22Rv1 (cell line): ENCODE measurements at regions not wholly inside any gene's neighbourhood (a gene's known extent, or its start where the extent isn't known, plus 50 kb on each side); places are given as distances from the start of the nearest gene placed in this dataset.

Experiments
- H3K27ac ChIP-seq: fragments of 450-650 bp; 2 replicates; pipeline ENCODE4 v1.5.1; 2017
- ZFX ChIP-seq: fragments of 450-650 bp; IDR thresholded peaks from 2 replicates; pipeline ENCODE4 v1.6.1; 2017; ENCODE audit warnings: antibody characterized with exemption, borderline replicate concordance
- TF ChIP-seq, protein P1 (sequence below): fragments of 450-650 bp; IDR thresholded peaks from 2 replicates; pipeline ENCODE4 v1.5.1; 2017; ENCODE audit warnings: mild to moderate bottlenecking

- no peak overlapping the region for H3K27ac ChIP-seq
- TF ChIP-seq, protein P1, sequence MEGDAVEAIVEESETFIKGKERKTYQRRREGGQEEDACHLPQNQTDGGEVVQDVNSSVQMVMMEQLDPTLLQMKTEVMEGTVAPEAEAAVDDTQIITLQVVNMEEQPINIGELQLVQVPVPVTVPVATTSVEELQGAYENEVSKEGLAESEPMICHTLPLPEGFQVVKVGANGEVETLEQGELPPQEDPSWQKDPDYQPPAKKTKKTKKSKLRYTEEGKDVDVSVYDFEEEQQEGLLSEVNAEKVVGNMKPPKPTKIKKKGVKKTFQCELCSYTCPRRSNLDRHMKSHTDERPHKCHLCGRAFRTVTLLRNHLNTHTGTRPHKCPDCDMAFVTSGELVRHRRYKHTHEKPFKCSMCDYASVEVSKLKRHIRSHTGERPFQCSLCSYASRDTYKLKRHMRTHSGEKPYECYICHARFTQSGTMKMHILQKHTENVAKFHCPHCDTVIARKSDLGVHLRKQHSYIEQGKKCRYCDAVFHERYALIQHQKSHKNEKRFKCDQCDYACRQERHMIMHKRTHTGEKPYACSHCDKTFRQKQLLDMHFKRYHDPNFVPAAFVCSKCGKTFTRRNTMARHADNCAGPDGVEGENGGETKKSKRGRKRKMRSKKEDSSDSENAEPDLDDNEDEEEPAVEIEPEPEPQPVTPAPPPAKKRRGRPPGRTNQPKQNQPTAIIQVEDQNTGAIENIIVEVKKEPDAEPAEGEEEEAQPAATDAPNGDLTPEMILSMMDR, result no peak
- no peak for TF ChIP-seq ZFX
These were observed 82.2 kb upstream of the NRSN1 start for GRCh38 chr6:24043848-24044247.

- TF ChIP-seq, protein P1, result no peak
- TF ChIP-seq ZFX, result no peak
These were observed 73.9 kb upstream of the NRSN1 start for GRCh38 chr6:24051942-24052589.

DNA sequence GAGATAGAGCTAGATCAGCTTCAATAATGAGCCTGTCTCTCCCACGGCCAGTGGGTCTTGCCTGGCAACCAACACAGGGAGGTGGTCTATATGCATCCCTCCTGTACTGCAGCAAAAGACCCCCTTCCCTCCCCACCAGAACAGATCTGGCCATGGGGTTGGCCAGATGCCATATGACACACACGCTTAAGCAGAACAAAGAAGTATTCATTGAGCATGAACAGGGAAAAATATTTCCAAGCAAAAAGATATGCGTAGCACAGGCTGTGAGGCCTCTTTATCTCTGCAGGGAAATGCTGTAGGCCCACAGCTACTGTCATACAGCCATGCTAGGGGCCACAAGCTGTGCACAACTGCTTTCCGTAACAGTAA, 73.4 kb upstream of the NRSN1 start:
- TF ChIP-seq ZFX, result no peak
- TF ChIP-seq, protein P1, result no peak
- no peak overlapping the region for H3K27ac ChIP-seq

More at GRCh38 chr6:24051942-24052589, 73.9 kb upstream of the NRSN1 start:
- H3K27ac ChIP-seq, result no peak overlapping the region

DNA sequence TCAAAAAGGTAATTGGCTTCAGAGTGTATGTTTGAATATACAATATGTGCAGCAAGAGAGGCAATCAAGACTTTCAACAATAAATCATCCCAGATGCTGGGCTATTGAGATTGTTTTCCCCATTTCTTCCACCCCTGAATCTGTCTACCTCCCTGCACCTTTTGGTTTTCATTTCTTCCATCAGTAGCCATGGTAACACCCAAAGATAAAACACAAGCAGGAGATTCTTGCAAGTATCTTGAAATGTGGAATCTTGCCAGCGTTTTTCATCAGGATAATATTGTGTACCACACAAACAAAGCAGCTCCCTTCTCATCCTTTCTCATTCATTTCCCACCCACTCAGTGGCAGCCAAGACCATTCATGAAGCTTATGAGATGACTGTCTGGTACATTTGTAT, 73.0 kb upstream of the NRSN1 start:
- no peak overlapping the region for H3K27ac ChIP-seq
- TF ChIP-seq ZFX, result no peak
- TF ChIP-seq, protein P1, result no peak

DNA sequence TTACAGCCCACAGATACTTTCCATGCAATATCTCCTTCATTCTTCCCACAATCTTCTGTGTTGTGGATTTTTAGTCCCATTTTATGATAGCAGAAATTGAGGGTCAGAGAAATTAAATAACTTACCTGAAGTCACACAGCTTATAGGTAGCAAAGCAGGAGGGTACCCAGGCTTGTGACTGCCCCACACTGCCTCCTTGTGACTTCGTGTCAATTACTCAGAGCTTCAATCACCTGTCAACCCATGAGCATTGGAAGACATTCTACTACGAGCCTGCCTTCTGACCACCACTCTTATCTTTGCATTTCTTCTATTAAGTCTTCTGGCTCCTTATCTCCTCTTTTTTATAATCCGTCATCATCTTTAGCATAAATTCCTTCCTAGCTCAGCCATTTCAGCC, 71.6 kb upstream of the NRSN1 start:
- no peak for TF ChIP-seq ZFX
- TF ChIP-seq, protein P1, result peak; percentile 30
- no peak overlapping the region for H3K27ac ChIP-seq

- TF ChIP-seq ZFX, result no peak
- TF ChIP-seq, protein P1, result no peak
- H3K27ac ChIP-seq, result no peak overlapping the region
These were observed 69.4 kb upstream of the NRSN1 start for GRCh38 chr6:24056567-24056966.

- no peak overlapping the region for H3K27ac ChIP-seq
These were observed 69.0 kb upstream of the NRSN1 start for GRCh38 chr6:24057030-24057429.

More at GRCh38 chr6:24057030-24057429, 69.0 kb upstream of the NRSN1 start:
- TF ChIP-seq ZFX, result no peak
- TF ChIP-seq, protein P1, result no peak
